ENCODE measurements at regions not wholly inside any gene's neighbourhood (a gene's known extent, or its start where the extent isn't known, plus 50 kb on each side); places are given as distances from the start of the nearest gene placed in this dataset.
"Not testable (repeated sequence)": the region's sequence is repeated elsewhere in the genome, so short reads cannot be mapped to it uniquely, and the experiment has no call there.

- DNase-seq, result no peak
Measured at GRCh38 chr4:169934794-169935429, 91.3 kb downstream of the MFAP3L start.

- DNase-seq, result no peak
Measured at GRCh38 chr4:169933531-169933930, 92.7 kb downstream of the MFAP3L start.

GRCh38 chr4:169931964-169932363 lies 94.2 kb downstream of the MFAP3L start:
- no peak for DNase-seq

- DNase-seq, result not testable (repeated sequence)
Measured at GRCh38 chr4:169930755-169931154, 95.4 kb downstream of the MFAP3L start.

- DNase-seq, result no peak
Measured at GRCh38 chr4:169927280-169927679, 98.9 kb downstream of the MFAP3L start.

- no peak for DNase-seq
Measured at GRCh38 chr4:169925678-169926077, 100.5 kb downstream of the MFAP3L start.

GRCh38 chr4:169922632-169923276 lies 103.4 kb downstream of the MFAP3L start:
- DNase-seq, result peak; percentile 1

- no peak for DNase-seq
Measured at GRCh38 chr4:169921732-169922131, 104.5 kb downstream of the MFAP3L start.

- no peak for DNase-seq
Measured at GRCh38 chr4:169921237-169921636, 105.0 kb downstream of the MFAP3L start.

GRCh38 chr4:169919194-169920124 lies 106.7 kb downstream of the MFAP3L start:
- not testable (repeated sequence) for DNase-seq

GRCh38 chr4:169915545-169915944 lies 110.7 kb downstream of the MFAP3L start:
- DNase-seq, result no peak

GRCh38 chr4:169914866-169915265 lies 111.3 kb downstream of the MFAP3L start:
- no peak for DNase-seq

- no peak for DNase-seq
Measured at GRCh38 chr4:169912996-169913395, 113.2 kb downstream of the MFAP3L start.

- no peak for DNase-seq
Measured at GRCh38 chr4:169909897-169910296, 116.3 kb downstream of the MFAP3L start.

GRCh38 chr4:169909479-169909878 lies 116.7 kb downstream of the MFAP3L start:
- DNase-seq, result no peak

GRCh38 chr4:169907705-169908104 lies 118.5 kb downstream of the MFAP3L start:
- DNase-seq, result no peak

GRCh38 chr4:169906821-169907220 lies 119.4 kb downstream of the MFAP3L start:
- DNase-seq, result no peak

- no peak for DNase-seq
Measured at GRCh38 chr4:169906104-169906503, 120.1 kb downstream of the MFAP3L start.

GRCh38 chr4:169902658-169903345 lies 123.4 kb downstream of the MFAP3L start:
- DNase-seq, result peak; percentile 4

- DNase-seq, result no peak
Measured at GRCh38 chr4:169900241-169900845, 125.9 kb downstream of the MFAP3L start.

GRCh38 chr4:169899295-169899694 lies 126.9 kb downstream of the MFAP3L start:
- DNase-seq, result no peak

- no peak for DNase-seq
Measured at GRCh38 chr4:169898095-169898494, 128.1 kb downstream of the MFAP3L start.

- DNase-seq, result not testable (repeated sequence)
Measured at GRCh38 chr4:169894767-169895166, 131.4 kb downstream of the MFAP3L start.

Data from NCI-H69 (cell line).